Heart right ventricle (tissue), 16 donors: ENCODE measurements at regions not wholly inside any gene's neighbourhood (a gene's known extent, or its start where the extent isn't known, plus 50 kb on each side); places are given as distances from the start of the nearest gene placed in this dataset.
"Not testable (repeated sequence)": the region's sequence is repeated elsewhere in the genome, so short reads cannot be mapped to it uniquely, and the experiment has no call there.

ENCODE experiments used
- ATAC-seq, 8 donors: fragments of 200-7000 bp; cut with Tn5 transposase; one replicate each; pipeline ENCODE4 v1.9.1; 2020; ENCODE audit warnings: mild to moderate bottlenecking in 8 of 8, moderate library complexity in 8 of 8, moderate number of reproducible peaks in 1 of 8
- DNase-seq, 2 donors: peaks; one replicate each; pipeline ENCODE4 v3.0.0-alpha.2; 2020
- H3K27ac ChIP-seq, 10 donors: fragments of 200-600 bp; sonication (generic) in 2 of 10; one replicate each; pipeline versions ENCODE4 v1.5.0 to v1.8.0; 2020 to 2022; ENCODE audit warnings: mild to moderate bottlenecking in 3 of 10
- H3K27me3 ChIP-seq, 7 donors: fragments of 200-600 bp; one replicate each; pipeline ENCODE4 v1.8.0; 2021 to 2022; ENCODE audit warnings: mild to moderate bottlenecking in 2 of 7
- H3K36me3 ChIP-seq, 9 donors: fragments of 200-600 bp; sonication (generic) in 1 of 9; one replicate each; pipeline versions ENCODE4 v1.5.0 to v1.8.0; 2020 to 2022; ENCODE audit warnings: mild to moderate bottlenecking in 2 of 9
- H3K4me1 ChIP-seq, 9 donors: fragments of 200-600 bp; sonication (generic) in 1 of 9; one replicate each; pipeline versions ENCODE4 v1.5.0 to v1.8.0; 2020 to 2022; ENCODE audit warnings: mild to moderate bottlenecking in 4 of 9
- H3K4me3 ChIP-seq, 10 donors: fragments of 200-600 bp; sonication (generic) in 2 of 10; one replicate each; pipeline versions ENCODE4 v1.5.0 to v1.8.0; 2020 to 2022; ENCODE audit warnings: mild to moderate bottlenecking in 7 of 10, moderate library complexity in 2 of 10
- H3K9me3 ChIP-seq, 11 donors: fragments of 200-600 bp in 10 of 11; sonication (generic) in 2 of 11; one replicate each; pipeline versions ENCODE4 v1.5.0 to v1.8.0; 2013 to 2022; ENCODE audit warnings: mild to moderate bottlenecking in 2 of 11, control low read depth in 1 of 11, moderate library complexity in 1 of 11
- CTCF ChIP-seq, 9 donors: fragments of 200-600 bp; sonication (generic) in 2 of 9; IDR thresholded peaks; one replicate each; pipeline versions ENCODE4 v1.5.0 to v1.8.0; 2021 to 2022; ENCODE audit warnings: antibody characterized with exemption in 9 of 9, mild to moderate bottlenecking in 5 of 9, moderate library complexity in 1 of 9
- WGBS, 2 donors: extraction: QIAGEN DNeasy Blood & Tissue Kit; methylation state at CpG; one replicate each; pipeline ENCODE4 v1.1.7; 2013; ENCODE audit warnings: inconsistent platforms in 1 of 2; 5-methylcytosine and 5-hydroxymethylcytosine counted together
- intact Hi-C, 10 donors: fragments of 100-400 bp; cut with DNase I; formaldehyde crosslinking; loops; one replicate each; pipeline versions ENCODE4 v1.11.1 to v1.14.2; 2022
- donor health status: Arrhythmogenic right ventricular cardiomyopathy.
- donor health status: ischemic (EF 13 %, LVEDD 7.1; RV severe dilation, severe dysfunction).
- donor health status: healthy with polysubstance abuse.
- donor health status: DM: no; HTN: yes; CAD: no.
- donor health status: DM: no; HTN: no; CAD: no.
- donor health status: ischemic (EF 25% LVEDD 6.9; RV normal size, moderate dysfunction).
- donor health status: ischemic (EF 25% LVEDD 5.7; RV mildly dilated, moderate dysfunction).
- donor health status: healthy.
- donor health status: DM: yes; HTN: yes; CAD: no.
- donor health status: Ischemic cardiomyopathy.
- donor health status: ischemic (EF 35%, LVEDD 5.7; RV mildly dilated, moderate dysfunction).
- donor health status: nonischemic (EF 11% LVEDD 7.7; RV severe dilation, severe dysfunction).
- donor health status: DM: yes; HTN: yes; CAD: no.
- donor health status: PGD.
- donor health status: ischemic (EF 29% LVEDD 5.4; RV normal size, mild dysfunction).
- donor health status: nonischemic (EF 23%, LVEDD 6.1; RV moderate dilation, normal function).

DNA sequence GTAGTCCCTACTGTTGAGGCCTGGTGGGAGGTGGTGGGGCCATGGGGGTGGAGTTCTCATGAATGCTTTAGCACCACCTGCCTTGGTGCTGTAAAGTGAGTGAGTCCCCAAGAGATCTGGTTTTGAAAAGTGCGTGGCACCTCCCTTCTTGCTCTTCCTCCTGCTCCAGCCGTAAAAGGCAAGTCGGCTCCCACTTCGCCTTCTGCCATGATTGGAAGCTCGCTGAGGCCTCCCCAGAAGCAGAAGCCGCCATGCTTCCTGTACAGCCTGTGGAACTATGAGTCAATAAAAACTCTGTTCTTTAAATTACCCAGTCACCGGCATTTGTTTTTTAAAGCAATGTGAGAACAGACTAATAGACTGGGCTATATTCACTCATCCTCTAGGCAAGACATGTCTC is 141.3 kb upstream of the ALKAL2 start:
- peak overlapping the region in 1 of 10 donors; percentile 86 for H3K27ac ChIP-seq
- H3K27me3 ChIP-seq, result peaks cover 0 to 17% (median 0%) of the 10 kb centered on the region in 7 donors
- no peaks in the 10 kb centered on the region for H3K36me3 ChIP-seq
- H3K9me3 ChIP-seq, result no peaks in the 10 kb centered on the region
- ATAC-seq (no peak), DNase-seq (no peak)
- TF ChIP-seq CTCF (IDR thresholded peaks at IDR 0.05), result no peak
- no peak overlapping the region for H3K4me3 ChIP-seq
- intact Hi-C loops, result no loop called here
- 90 to 92% methylated on average over 7 of the region's 7 CpGs for WGBS, 2 donors
- H3K4me1 ChIP-seq, result peaks cover 0 to 3% (median 0%) of the 10 kb centered on the region in 9 donors

GRCh38 chr2:428591-428990 is 140.7 kb upstream of the ALKAL2 start:
- intact Hi-C loops, result no loop called here
- no peak overlapping the region for H3K4me3 ChIP-seq
- 83 to 84% methylated on average over 7 of the region's 7 CpGs for WGBS, 2 donors
- H3K4me1 ChIP-seq, result peaks cover 0 to 3% (median 0%) of the 10 kb centered on the region in 9 donors
- no peaks in the 10 kb centered on the region for H3K36me3 ChIP-seq
- DNase-seq, result no peak
- ATAC-seq, result no peak
- no peaks in the 10 kb centered on the region for H3K9me3 ChIP-seq
- TF ChIP-seq CTCF (IDR thresholded peaks at IDR 0.05), result no peak
- H3K27me3 ChIP-seq, result peaks cover 0 to 19% (median 0%) of the 10 kb centered on the region in 7 donors
- peak overlapping the region in 1 of 10 donors; percentile 86 for H3K27ac ChIP-seq

- 93 to 94% methylated on average over 37 to 44 of the region's 47 CpGs for WGBS, 2 donors
- H3K36me3 ChIP-seq, H3K27ac ChIP-seq, ATAC-seq, H3K4me1 ChIP-seq, intact Hi-C loops, DNase-seq, H3K9me3 ChIP-seq, H3K4me3 ChIP-seq: not testable (repeated sequence)
- H3K27me3 ChIP-seq, result peaks cover 0 to 17% (median 0%) of the 10 kb centered on the region in 7 donors
Observed at GRCh38 chr2:426696-427095, 138.8 kb upstream of the ALKAL2 start.

GRCh38 chr2:425947-426346 is 138.1 kb upstream of the ALKAL2 start:
- Histone ChIP-seq H3K9me3 (no peaks in the 10 kb centered on the region), H3K36me3 (no peaks in the 10 kb centered on the region), H3K4me1 (peaks cover 0 to 3% (median 0%) of the 10 kb centered on the region in 9 donors), H3K27ac (no peak overlapping the region), H3K4me3 (no peak overlapping the region), H3K27me3 (peaks cover 0 to 15% (median 0%) of the 10 kb centered on the region in 7 donors)
- WGBS, 2 donors, result 92 to 93% methylated on average over 17 of the region's 17 CpGs
- no peak for ATAC-seq
- no peak for TF ChIP-seq CTCF (IDR thresholded peaks at IDR 0.05)
- DNase-seq, result no peak
- intact Hi-C loops, result no loop called here

GRCh38 chr2:425243-425642 is 137.4 kb upstream of the ALKAL2 start:
- Histone ChIP-seq H3K9me3 (no peaks in the 10 kb centered on the region), H3K4me3 (no peak overlapping the region), H3K36me3 (no peaks in the 10 kb centered on the region), H3K27ac (no peak overlapping the region), H3K4me1 (peaks cover 0 to 3% (median 0%) of the 10 kb centered on the region in 9 donors), H3K27me3 (peaks cover 0 to 13% (median 0%) of the 10 kb centered on the region in 7 donors)
- intact Hi-C loops, result no loop called here
- ATAC-seq (no peak), DNase-seq (no peak)
- 74% methylated on average over 8 of the region's 8 CpGs for WGBS, 2 donors
- no peak for TF ChIP-seq CTCF (IDR thresholded peaks at IDR 0.05)
